CD14-positive monocyte (primary cell): ENCODE measurements at regions not wholly inside any gene's neighbourhood (a gene's known extent, or its start where the extent isn't known, plus 50 kb on each side); places are given as distances from the start of the nearest gene placed in this dataset.

Source experiments
- DNase-seq, 3 donors: peaks; one replicate each; pipeline ENCODE4 v3.0.0-alpha.2; 2011 to 2022
- H2AFZ ChIP-seq: 2 replicates; pipeline ENCODE4 v1.6.0; 2012; ENCODE audit warnings: mild to moderate bottlenecking, low read depth, low read length, inconsistent platforms; ENCODE audit not compliant: insufficient read depth, poor library complexity, severe bottlenecking
- H3K27ac ChIP-seq, 2 donors: 1 replicate in 1 of 2; 2 replicates in 1 of 2; pipeline ENCODE4 v1.5.1; 2012 to 2013; ENCODE audit warnings: low read length in 2 of 2, control low read depth in 1 of 2, inconsistent platforms in 1 of 2, low read depth in 1 of 2, mild to moderate bottlenecking in 1 of 2
- H3K27me3 ChIP-seq, 2 donors: one replicate each; pipeline versions ENCODE4 v1.6.0 to v1.6.1; 2011 to 2013; ENCODE audit warnings: low read length in 2 of 2; ENCODE audit not compliant: control insufficient read depth in 2 of 2, insufficient read depth in 2 of 2
- H3K36me3 ChIP-seq, 2 donors: replicated peaks in 1 of 2; 1 replicate in 1 of 2; 2 replicates in 1 of 2; pipeline versions ENCODE4 v1.5.1 to v1.6.1; 2012 to 2013; ENCODE audit warnings: low read length in 2 of 2, control low read depth in 1 of 2, inconsistent platforms in 1 of 2, mild to moderate bottlenecking in 1 of 2; ENCODE audit not compliant: insufficient read depth in 2 of 2, control insufficient read depth in 1 of 2
- H3K4me1 ChIP-seq, 2 donors: 1 replicate in 1 of 2; 2 replicates in 1 of 2; pipeline versions ENCODE4 v1.5.1 to v1.6.1; 2012 to 2013; ENCODE audit warnings: low read length in 2 of 2, control low read depth in 1 of 2, inconsistent platforms in 1 of 2, mild to moderate bottlenecking in 1 of 2, moderate library complexity in 1 of 2; ENCODE audit not compliant: insufficient read depth in 2 of 2, control insufficient read depth in 1 of 2
- H3K4me2 ChIP-seq: replicated peaks from 2 replicates; pipeline ENCODE3; 2012; ENCODE audit warnings: low read length, moderate library complexity, mild to moderate bottlenecking; ENCODE audit not compliant: poor library complexity, severe bottlenecking; ENCODE audit errors: extremely low read depth
- H3K4me3 ChIP-seq, 3 experiments: fragments of 200-600 bp in 1 of 3; sonication (generic) in 1 of 3; replicated peaks in 1 of 3; 1 replicate in 2 of 3; 2 replicates in 1 of 3; pipeline ENCODE4 v1.5.1; 2011 to 2013; ENCODE audit warnings: low read length in 3 of 3, mild to moderate bottlenecking in 3 of 3, control low read depth in 2 of 3, low read depth in 2 of 3, inconsistent platforms in 1 of 3, moderate library complexity in 1 of 3
- H3K79me2 ChIP-seq: 2 replicates; pipeline ENCODE4 v1.6.0; 2012; ENCODE audit warnings: mild to moderate bottlenecking, control low read depth, inconsistent platforms, low read length, moderate library complexity; ENCODE audit not compliant: insufficient read depth
- H3K9ac ChIP-seq: 2 replicates; pipeline ENCODE4 v1.6.0; 2017; ENCODE audit warnings: low read length, mild to moderate bottlenecking; ENCODE audit not compliant: insufficient read depth, poor library complexity, severe bottlenecking
- H3K9me3 ChIP-seq, 2 donors: replicated peaks in 1 of 2; 1 replicate in 1 of 2; 2 replicates in 1 of 2; pipeline versions ENCODE4 v1.5.1 to v1.6.1; 2012 to 2013; ENCODE audit warnings: low read length in 2 of 2, control low read depth in 1 of 2; ENCODE audit not compliant: control insufficient read depth in 1 of 2, insufficient read depth in 1 of 2
- H4K20me1 ChIP-seq: 2 replicates; pipeline ENCODE4 v1.6.0; 2012; ENCODE audit warnings: mild to moderate bottlenecking, low read length, control low read depth, moderate library complexity; ENCODE audit not compliant: insufficient read depth
- H3K27ac Mint-ChIP-seq, 7 donors: one replicate each; pipeline ENCODE4 v1.8.0; 2020; ENCODE audit warnings: mild to moderate bottlenecking in 7 of 7, mixed read lengths in 7 of 7, moderate library complexity in 6 of 7, inconsistent platforms in 2 of 7
- H3K27me3 Mint-ChIP-seq, 3 donors: one replicate each; pipeline ENCODE4 v1.8.0; 2021 to 2022; ENCODE audit warnings: low read depth in 3 of 3, mild to moderate bottlenecking in 3 of 3, mixed read lengths in 3 of 3, moderate library complexity in 3 of 3, inconsistent platforms in 1 of 3
- H3K36me3 Mint-ChIP-seq, 2 donors: one replicate each; pipeline ENCODE4 v1.8.0; 2020; ENCODE audit warnings: mixed read lengths in 2 of 2, inconsistent platforms in 1 of 2, mild to moderate bottlenecking in 1 of 2
- H3K4me1 Mint-ChIP-seq: one replicate; pipeline ENCODE4 v1.8.0; 2020; ENCODE audit warnings: mild to moderate bottlenecking, mixed read lengths
- H3K4me3 Mint-ChIP-seq, 2 donors: one replicate each; pipeline ENCODE4 v1.8.0; 2020; ENCODE audit warnings: mild to moderate bottlenecking in 2 of 2, mixed read lengths in 2 of 2, moderate library complexity in 1 of 2
- H3K9me3 Mint-ChIP-seq, 7 donors: one replicate each; pipeline ENCODE4 v1.8.0; 2020 to 2022; ENCODE audit warnings: mixed read lengths in 7 of 7, mild to moderate bottlenecking in 6 of 7, moderate library complexity in 6 of 7, inconsistent platforms in 2 of 7
- WGBS: methylation state at CpG from one replicate; pipeline ENCODE4 v1.1.5; 2013; ENCODE audit warnings: missing lambda C conversion rate; ENCODE audit not compliant: insufficient coverage; 5-methylcytosine and 5-hydroxymethylcytosine counted together
- intact Hi-C, 2 donors: fragments of 100-400 bp; cut with micrococcal nuclease; formaldehyde crosslinking; loops; one replicate each; pipeline versions ENCODE4 v1.15.0 to v1.15.1; 2023
- TF ChIP-seq, protein P1 (sequence below): fragments of 200-600 bp; IDR thresholded peaks from one replicate; pipeline ENCODE4 v1.8.0; 2022; ENCODE audit warnings: antibody characterized with exemption, mild to moderate bottlenecking

DNA sequence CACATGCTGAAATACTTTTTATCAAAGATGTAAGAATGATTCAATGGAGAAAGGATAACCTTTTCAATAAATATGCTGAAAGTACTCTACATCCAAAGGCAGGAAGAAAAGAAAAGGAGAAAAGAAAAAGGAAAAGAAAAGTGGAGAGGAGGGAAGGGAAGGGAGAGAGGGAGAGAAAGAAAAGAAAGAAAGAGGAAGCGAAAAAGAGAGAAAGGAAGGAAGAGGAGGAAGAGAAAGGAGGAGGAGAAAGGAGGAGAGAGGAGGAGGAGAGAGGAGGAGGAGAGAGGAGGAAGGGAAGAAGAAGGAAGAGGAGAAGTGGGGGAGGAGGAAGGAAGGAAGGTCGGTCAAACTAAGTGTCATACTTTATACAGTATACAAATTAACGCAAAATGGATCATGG lies 297.4 kb upstream of the HSF2 start:
- no peaks in the 10 kb centered on the region for H3K79me2 ChIP-seq
- H3K4me1 ChIP-seq: no peaks in the 10 kb centered on the region
- H3K27ac ChIP-seq: no peak overlapping the region
- no peak for DNase-seq
- H3K4me2 ChIP-seq: no peak overlapping the region
- no peak overlapping the region for H2AFZ ChIP-seq
- no peak overlapping the region for H3K4me3 Mint-ChIP-seq
- no peak overlapping the region for H3K27ac Mint-ChIP-seq
- no peaks in the 10 kb centered on the region for H4K20me1 ChIP-seq
- no peaks in the 10 kb centered on the region for H3K27me3 ChIP-seq
- no peak overlapping the region for H3K4me3 ChIP-seq
- H3K27me3 Mint-ChIP-seq: peaks cover 0 to 2% (median 0%) of the 10 kb centered on the region in 3 donors
- H3K9me3 Mint-ChIP-seq: peaks cover 2 to 6% (median 4%) of the 10 kb centered on the region in 7 donors
- H3K9ac ChIP-seq: no peak overlapping the region
- no peaks in the 10 kb centered on the region for H3K4me1 Mint-ChIP-seq
- WGBS: 85% methylated on average over 1 of the region's 3 CpGs
- no peaks in the 10 kb centered on the region for H3K36me3 Mint-ChIP-seq
- H3K9me3 ChIP-seq: no peaks in the 10 kb centered on the region
- no peaks in the 10 kb centered on the region for H3K36me3 ChIP-seq
- intact Hi-C loops: no loop called here
- TF ChIP-seq, protein P1, sequence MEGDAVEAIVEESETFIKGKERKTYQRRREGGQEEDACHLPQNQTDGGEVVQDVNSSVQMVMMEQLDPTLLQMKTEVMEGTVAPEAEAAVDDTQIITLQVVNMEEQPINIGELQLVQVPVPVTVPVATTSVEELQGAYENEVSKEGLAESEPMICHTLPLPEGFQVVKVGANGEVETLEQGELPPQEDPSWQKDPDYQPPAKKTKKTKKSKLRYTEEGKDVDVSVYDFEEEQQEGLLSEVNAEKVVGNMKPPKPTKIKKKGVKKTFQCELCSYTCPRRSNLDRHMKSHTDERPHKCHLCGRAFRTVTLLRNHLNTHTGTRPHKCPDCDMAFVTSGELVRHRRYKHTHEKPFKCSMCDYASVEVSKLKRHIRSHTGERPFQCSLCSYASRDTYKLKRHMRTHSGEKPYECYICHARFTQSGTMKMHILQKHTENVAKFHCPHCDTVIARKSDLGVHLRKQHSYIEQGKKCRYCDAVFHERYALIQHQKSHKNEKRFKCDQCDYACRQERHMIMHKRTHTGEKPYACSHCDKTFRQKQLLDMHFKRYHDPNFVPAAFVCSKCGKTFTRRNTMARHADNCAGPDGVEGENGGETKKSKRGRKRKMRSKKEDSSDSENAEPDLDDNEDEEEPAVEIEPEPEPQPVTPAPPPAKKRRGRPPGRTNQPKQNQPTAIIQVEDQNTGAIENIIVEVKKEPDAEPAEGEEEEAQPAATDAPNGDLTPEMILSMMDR: no peak

DNA sequence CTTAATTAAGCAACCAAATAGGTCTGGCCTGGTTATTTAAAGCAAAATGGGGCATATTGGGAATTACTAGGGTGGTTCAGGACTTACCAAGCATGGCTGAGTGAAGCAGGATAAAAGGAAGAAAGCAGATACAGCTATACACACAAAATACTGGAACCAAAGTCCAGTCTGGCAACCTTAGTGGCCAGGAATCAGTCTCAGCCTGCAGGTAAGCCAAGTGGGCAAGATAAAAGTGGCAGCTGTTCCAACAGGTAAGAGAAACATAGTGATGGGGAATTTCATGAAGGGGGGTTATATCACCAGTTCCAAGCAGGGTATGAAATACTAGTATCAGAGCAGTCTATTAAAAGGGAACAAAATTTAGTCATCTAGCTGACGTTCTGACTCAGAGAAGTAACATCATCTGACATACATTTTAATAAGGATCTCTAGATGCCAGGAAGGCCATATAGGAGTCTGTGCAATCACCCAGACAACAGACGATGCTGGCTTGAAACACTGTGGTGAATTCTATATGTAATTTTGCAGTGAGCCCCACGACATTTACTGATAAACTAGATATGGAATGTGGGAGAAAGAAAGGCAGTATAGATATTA lies 292.1 kb upstream of the HSF2 start:
- H3K27ac Mint-ChIP-seq: peak overlapping the region in 1 of 7 donors; percentile 41
- Histone ChIP-seq H4K20me1 (no peaks in the 10 kb centered on the region), H3K27ac (no peak overlapping the region), H3K4me1 (no peaks in the 10 kb centered on the region), H3K9ac (no peak overlapping the region), H2AFZ (no peak overlapping the region), H3K36me3 (no peaks in the 10 kb centered on the region), H3K4me3 (no peak overlapping the region), H3K9me3 (no peaks in the 10 kb centered on the region), H3K27me3 (no peaks in the 10 kb centered on the region), H3K4me2 (no peak overlapping the region), H3K79me2 (no peaks in the 10 kb centered on the region)
- intact Hi-C loops: no loop called here
- no peaks in the 10 kb centered on the region for H3K4me1 Mint-ChIP-seq
- H3K27me3 Mint-ChIP-seq: peaks cover 0 to 1% (median 0%) of the 10 kb centered on the region in 3 donors
- no peak overlapping the region for H3K4me3 Mint-ChIP-seq
- peaks cover 0 to 4% (median 0%) of the 10 kb centered on the region in 7 donors for H3K9me3 Mint-ChIP-seq
- no peaks in the 10 kb centered on the region for H3K36me3 Mint-ChIP-seq
- TF ChIP-seq, protein P1: no peak
- 100% methylated on average over 1 of the region's 3 CpGs for WGBS
- DNase-seq: no peak
